Skeletal muscle satellite cell (primary cell): ENCODE measurements at regions not wholly inside any gene's neighbourhood (a gene's known extent, or its start where the extent isn't known, plus 50 kb on each side); places are given as distances from the start of the nearest gene placed in this dataset.
A peak's percentile ranks its signal among the peaks of the same experiment; 100 is the strongest.

Experiments used
- H3K27me3 ChIP-seq: 2 replicates; pipeline ENCODE4 v1.7.0; 2013; ENCODE audit warnings: low read length; ENCODE audit not compliant: control insufficient read depth, insufficient read depth
- H3K36me3 ChIP-seq: 2 replicates; pipeline ENCODE4 v1.7.0; 2013; ENCODE audit warnings: mild to moderate bottlenecking, control low read depth, low read length; ENCODE audit not compliant: insufficient read depth
- H3K4me1 ChIP-seq: 2 replicates; pipeline ENCODE4 v1.7.0; 2013; ENCODE audit warnings: low read length; ENCODE audit not compliant: control insufficient read depth, insufficient read depth
- H3K4me2 ChIP-seq: 2 replicates; pipeline ENCODE4 v1.7.0; 2013; ENCODE audit warnings: mild to moderate bottlenecking, low read length
- H3K4me3 ChIP-seq: 2 replicates; pipeline ENCODE4 v1.7.0; 2013; ENCODE audit warnings: low read length
- H3K9ac ChIP-seq: 2 replicates; pipeline ENCODE4 v1.7.0; 2013; ENCODE audit warnings: mild to moderate bottlenecking, low read depth, low read length, moderate library complexity
- H3K9me3 ChIP-seq: replicated peaks from 2 replicates; pipeline ENCODE4 v1.7.0; 2013; ENCODE audit warnings: mild to moderate bottlenecking, control low read depth, low read length

DNA sequence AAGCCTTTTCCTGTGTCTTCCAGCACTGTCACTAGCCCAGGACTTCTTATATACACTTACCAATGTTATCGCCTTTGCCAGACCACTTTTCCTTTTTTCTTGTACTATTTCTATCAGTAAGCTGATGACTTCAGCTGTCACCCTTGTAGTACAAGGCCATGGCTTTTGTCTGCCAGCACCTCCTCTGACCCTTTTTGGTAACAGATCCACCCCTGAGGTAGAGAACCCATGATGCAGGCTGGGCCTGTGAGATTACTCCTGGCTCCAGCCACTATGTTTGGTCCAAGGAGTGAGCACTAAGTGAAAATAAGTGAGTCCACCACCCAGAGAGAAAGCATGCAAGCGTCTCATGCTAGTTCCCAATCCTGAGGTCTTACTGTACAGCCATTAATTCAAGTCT, 406.7 kb downstream of the MLLT3 start:
- H3K27me3 ChIP-seq: no peaks in the 10 kb centered on the region
- no peaks in the 10 kb centered on the region for H3K36me3 ChIP-seq
- peaks cover 11% of the 10 kb centered on the region for H3K4me1 ChIP-seq
- H3K4me3 ChIP-seq: no peak overlapping the region
- H3K9ac ChIP-seq: no peak overlapping the region
- H3K9me3 ChIP-seq: no peaks in the 10 kb centered on the region
- no peak overlapping the region for H3K4me2 ChIP-seq

DNA sequence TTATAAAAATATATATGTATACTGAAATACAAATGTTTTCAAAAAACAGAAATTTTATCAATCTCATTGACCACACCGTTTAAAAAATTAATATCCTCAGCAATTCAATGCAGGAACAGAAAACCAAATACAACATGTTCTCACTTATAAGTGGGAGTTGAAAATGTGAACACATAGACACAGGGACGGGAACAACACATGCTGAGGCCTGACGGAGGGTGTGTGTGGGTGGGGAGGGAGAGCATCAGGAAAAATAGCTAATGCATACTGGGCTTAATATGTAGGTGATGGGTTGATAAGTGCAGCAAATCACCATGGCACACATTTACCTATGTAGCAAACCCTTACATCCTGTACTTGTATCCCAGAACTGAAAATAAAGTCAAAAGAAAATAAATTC, 409.5 kb downstream of the MLLT3 start:
- Histone ChIP-seq H3K4me1 (peaks cover 10% of the 10 kb centered on the region), H3K9ac (no peak overlapping the region), H3K36me3 (no peaks in the 10 kb centered on the region), H3K4me3 (no peak overlapping the region), H3K27me3 (no peaks in the 10 kb centered on the region), H3K9me3 (no peaks in the 10 kb centered on the region), H3K4me2 (no peak overlapping the region)

DNA sequence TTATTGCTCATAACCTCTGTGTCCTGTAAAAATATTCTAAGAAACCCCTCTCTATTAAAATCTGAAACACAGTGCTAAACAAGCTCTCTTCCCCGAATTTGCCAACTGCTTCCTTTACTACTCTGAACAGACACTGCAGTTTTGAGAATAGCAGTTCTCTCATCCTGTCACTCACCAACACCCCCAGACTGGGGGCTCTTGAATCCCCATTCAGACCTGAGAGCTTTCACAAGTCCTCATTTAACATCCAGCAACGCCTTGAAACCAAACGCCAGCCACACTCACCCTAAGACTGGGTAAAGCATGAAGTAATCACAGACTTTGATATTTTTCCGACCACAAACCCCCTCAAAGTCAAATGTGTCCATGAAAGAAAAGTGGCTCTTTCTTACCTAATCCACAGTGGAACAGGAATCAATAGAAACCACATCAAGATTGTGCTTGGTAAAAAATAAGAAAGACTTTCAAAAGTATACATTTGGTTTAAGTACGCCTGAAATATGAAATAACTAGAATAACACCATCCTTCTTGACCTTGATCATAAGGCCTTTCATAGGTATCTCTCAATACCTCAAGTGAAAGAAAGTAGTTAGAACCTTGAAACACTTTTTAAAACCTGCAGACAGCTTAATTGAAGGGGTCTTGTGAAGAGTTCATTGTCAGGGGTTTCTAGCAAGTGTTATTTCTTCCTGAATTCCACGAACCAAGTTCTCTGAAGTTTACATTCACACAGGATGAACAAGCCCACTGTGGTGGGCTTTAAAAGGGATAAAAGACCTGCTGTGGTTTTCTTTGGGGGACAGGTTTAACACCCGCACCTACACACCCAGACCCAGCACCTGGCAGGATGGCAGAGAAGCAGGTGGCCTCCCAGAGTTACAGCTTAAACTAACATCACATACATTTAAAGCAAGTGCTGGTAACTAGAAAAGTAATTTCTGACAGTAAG, 412.6 kb downstream of the MLLT3 start:
- Histone ChIP-seq H3K4me1 (peaks cover 17% of the 10 kb centered on the region), H3K9ac (no peak overlapping the region), H3K36me3 (no peaks in the 10 kb centered on the region), H3K27me3 (no peaks in the 10 kb centered on the region), H3K4me3 (no peak overlapping the region), H3K4me2 (no peak overlapping the region), H3K9me3 (no peaks in the 10 kb centered on the region)

DNA sequence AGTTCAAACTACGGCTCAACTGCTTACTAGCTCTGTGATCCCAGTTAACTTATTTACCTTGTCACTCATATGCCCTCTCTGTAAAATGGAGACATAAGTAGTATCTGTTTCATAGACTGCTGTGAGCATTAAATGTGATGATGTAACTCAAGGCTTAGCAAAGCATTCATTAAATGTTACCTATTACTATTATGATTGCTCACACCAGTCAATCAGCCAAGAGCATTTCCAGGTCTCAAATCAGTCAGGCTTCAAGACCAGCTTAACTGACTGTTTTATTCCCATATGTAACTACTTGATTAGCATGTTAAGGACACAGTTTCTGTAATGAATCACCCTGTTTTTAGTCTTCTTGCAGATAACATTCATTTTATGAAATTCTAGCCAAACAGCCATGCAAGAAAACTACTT, 413.3 kb downstream of the MLLT3 start:
- Histone ChIP-seq H3K36me3 (no peaks in the 10 kb centered on the region), H3K4me1 (peaks cover 17% of the 10 kb centered on the region), H3K4me2 (no peak overlapping the region), H3K9ac (no peak overlapping the region), H3K27me3 (no peaks in the 10 kb centered on the region), H3K4me3 (no peak overlapping the region), H3K9me3 (no peaks in the 10 kb centered on the region)

DNA sequence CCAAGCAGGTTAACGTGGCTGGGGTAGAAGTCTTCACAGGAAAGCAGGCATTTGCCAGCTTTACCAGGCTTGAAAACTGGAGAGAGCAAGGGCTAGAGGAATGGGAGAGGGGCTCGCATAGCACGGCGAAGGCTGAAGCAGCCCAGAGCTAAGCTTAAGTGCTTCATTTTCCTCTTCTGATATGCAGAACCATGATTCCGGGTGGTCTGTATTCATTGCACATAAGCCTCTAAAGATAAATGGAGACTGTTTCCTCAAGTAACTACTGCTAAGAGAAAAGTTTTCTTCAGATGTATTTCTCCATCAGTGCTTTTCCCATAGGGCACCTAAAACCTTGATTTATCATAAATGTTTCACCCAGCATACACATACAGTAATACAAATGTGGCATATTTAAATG, 414.1 kb downstream of the MLLT3 start:
- no peak overlapping the region for H3K9ac ChIP-seq
- H3K9me3 ChIP-seq: no peaks in the 10 kb centered on the region
- H3K4me2 ChIP-seq: no peak overlapping the region
- H3K4me3 ChIP-seq: no peak overlapping the region
- no peaks in the 10 kb centered on the region for H3K36me3 ChIP-seq
- H3K4me1 ChIP-seq: peaks cover 17% of the 10 kb centered on the region
- H3K27me3 ChIP-seq: peaks cover under 1% of the 10 kb centered on the region

DNA sequence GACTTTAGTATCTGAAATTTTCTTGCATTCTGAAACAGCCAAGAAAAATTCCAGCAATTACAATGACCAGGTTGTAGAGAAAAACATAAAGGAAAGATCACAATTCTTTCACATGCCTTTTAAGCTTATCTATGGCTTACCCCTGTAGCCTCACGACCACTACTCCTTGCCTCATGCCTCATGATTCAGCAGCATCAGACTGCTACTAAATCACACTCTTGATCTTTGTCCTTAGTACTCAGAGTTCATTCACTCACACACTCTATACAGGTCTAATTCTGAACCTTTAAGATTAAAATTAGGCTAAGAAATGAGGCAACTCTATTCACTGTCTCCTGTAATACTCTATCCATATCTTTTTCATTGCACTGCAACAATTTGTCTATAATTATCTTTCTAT, 415.1 kb downstream of the MLLT3 start:
- Histone ChIP-seq H3K9me3 (no peaks in the 10 kb centered on the region), H3K9ac (no peak overlapping the region), H3K4me1 (peaks cover 17% of the 10 kb centered on the region), H3K27me3 (peaks cover 2% of the 10 kb centered on the region), H3K4me2 (no peak overlapping the region), H3K4me3 (no peak overlapping the region), H3K36me3 (no peaks in the 10 kb centered on the region)

DNA sequence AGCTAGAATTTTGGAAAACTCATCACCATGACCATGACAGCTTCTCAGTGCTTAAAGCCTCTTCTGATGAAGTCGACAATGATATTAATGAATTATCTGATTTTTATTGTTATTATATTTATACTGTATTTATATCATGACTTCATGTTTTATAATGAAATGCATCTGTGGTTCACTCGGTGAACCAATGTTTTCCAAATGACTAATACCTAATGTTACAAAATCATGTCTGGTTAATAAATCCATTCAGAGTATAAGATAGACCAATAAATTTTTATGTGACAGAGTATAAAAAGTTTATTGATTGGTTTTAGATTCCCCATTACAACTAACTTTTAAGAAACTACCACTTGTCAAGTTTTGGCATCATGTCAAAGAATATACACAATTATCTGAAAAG, 416.5 kb downstream of the MLLT3 start:
- H3K36me3 ChIP-seq: no peaks in the 10 kb centered on the region
- peaks cover 2% of the 10 kb centered on the region for H3K27me3 ChIP-seq
- no peak overlapping the region for H3K9ac ChIP-seq
- H3K4me1 ChIP-seq: peaks cover 25% of the 10 kb centered on the region
- peak overlapping the region; percentile 41 for H3K4me2 ChIP-seq
- no peaks in the 10 kb centered on the region for H3K9me3 ChIP-seq
- H3K4me3 ChIP-seq: no peak overlapping the region

DNA sequence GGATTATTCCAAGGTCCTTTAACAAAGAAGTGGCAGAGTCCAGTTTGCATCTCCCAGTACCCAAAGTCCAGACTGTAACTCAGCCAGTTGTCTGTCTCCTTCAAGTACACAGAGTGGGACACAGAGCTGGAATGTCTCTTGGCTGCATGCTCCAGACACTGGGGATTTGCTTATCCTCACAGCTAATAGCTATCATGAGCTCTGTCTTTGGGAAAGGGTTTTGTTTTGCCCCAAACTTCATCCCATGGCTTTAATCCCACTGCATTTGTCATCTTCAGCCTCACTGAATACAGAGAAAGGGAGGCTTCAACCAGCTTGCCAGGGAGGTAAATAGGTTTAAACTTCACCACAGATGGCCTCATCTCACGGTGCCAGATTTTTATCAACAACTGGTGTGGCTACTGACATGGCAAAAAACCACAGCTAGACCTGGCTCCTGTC, 412.2 kb upstream of the SLC24A2 start:
- Histone ChIP-seq H3K9me3 (no peaks in the 10 kb centered on the region), H3K4me2 (no peak overlapping the region), H3K9ac (no peak overlapping the region), H3K4me3 (no peak overlapping the region), H3K4me1 (peaks cover 24% of the 10 kb centered on the region), H3K36me3 (no peaks in the 10 kb centered on the region), H3K27me3 (peaks cover 2% of the 10 kb centered on the region)

DNA sequence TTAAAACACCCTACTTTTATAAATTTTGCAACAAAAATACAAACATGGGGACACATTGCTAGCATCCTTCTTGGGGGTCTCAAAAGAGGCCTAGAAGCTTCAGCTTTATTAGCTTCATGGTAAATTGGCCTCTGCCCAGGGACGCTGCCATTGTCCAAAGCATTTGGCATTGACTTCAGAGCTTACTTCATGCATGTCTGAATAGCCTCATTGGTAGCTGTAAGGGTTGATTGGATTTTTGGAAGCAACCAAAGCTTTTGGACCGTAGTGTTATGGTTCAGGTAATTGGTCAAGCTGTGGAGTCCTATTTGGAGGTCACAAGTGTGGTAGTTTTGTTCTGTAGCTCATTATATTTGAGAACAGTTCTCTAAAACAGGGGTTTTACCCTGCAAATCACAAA, 411.7 kb upstream of the SLC24A2 start:
- Histone ChIP-seq H3K4me2 (no peak overlapping the region), H3K36me3 (no peaks in the 10 kb centered on the region), H3K27me3 (peaks cover 2% of the 10 kb centered on the region), H3K9me3 (no peaks in the 10 kb centered on the region), H3K9ac (no peak overlapping the region), H3K4me1 (peaks cover 21% of the 10 kb centered on the region), H3K4me3 (no peak overlapping the region)

DNA sequence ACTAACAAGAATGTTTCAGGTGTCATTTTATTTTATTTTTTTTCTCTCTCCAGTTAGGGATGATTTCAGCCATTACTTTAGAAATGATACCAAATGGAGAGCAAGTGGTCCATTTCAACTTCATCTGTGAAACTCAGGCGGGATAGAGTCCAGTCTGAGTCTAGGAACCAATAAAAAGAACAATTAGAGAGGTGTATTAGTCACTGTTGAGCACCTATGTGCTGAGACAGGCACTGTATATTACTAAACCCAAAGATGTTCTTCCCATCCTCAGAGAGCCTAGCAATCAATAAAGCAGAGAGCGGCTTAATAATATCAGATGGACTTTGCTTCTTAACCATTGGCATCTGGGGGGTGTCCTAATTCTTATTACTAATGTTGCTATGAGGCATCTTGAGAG, 410.3 kb upstream of the SLC24A2 start:
- Histone ChIP-seq H3K4me2 (no peak overlapping the region), H3K27me3 (peaks cover 2% of the 10 kb centered on the region), H3K4me3 (no peak overlapping the region), H3K36me3 (no peaks in the 10 kb centered on the region), H3K9me3 (no peaks in the 10 kb centered on the region), H3K4me1 (peaks cover 20% of the 10 kb centered on the region), H3K9ac (no peak overlapping the region)

DNA sequence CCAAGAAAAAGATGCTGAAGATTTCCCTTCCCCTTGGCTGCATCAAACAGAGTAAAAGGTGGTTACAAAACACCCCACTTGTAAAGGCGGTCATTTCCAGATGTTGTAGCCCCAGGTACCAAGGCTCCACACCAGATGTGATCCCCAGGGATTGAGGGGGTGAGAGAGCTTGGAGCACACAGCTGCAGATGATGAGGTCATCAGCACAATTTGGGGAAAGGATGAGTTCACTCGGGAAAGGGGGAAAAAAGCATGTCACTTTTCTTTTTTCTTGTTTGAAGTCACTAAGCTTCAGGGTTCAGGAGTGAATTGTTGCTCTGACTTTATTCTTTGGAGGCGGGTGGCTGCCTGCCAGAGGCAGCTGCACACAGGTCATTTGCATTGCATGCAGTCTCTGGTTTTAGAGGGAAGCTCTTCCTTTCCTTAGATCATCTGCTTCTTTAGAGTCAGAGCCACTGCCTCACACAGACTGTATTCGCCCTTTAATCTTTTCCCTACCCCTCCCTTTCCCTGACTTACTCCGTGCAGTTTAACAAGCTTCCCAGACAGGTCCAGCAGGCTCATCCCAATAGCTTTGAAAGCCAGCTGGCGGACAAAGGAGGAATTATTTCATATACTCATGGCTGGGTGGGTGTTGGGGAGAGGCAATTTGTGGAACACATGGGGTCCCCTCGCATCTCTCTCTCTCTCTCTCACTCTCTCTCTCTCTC, 409.3 kb upstream of the SLC24A2 start:
- Histone ChIP-seq H3K36me3 (no peaks in the 10 kb centered on the region), H3K4me1 (peaks cover 20% of the 10 kb centered on the region), H3K9me3 (no peaks in the 10 kb centered on the region), H3K9ac (no peak overlapping the region), H3K27me3 (peaks cover under 1% of the 10 kb centered on the region), H3K4me2 (no peak overlapping the region), H3K4me3 (no peak overlapping the region)
